HG03060 (cell line): ENCODE measurements at regions not wholly inside any gene's neighbourhood (a gene's known extent, or its start where the extent isn't known, plus 50 kb on each side); places are given as distances from the start of the nearest gene placed in this dataset.
"Not testable (repeated sequence)": the region's sequence is repeated elsewhere in the genome, so short reads cannot be mapped to it uniquely, and the experiment has no call there.

ENCODE experiments used
- ATAC-seq: cut with Tn5 transposase; IDR thresholded peaks from one replicate; pipeline ENCODE4 v1.9.1; 2021; ENCODE audit warnings: low read depth, moderate number of reproducible peaks; ENCODE audit not compliant: unreplicated experiment

DNA sequence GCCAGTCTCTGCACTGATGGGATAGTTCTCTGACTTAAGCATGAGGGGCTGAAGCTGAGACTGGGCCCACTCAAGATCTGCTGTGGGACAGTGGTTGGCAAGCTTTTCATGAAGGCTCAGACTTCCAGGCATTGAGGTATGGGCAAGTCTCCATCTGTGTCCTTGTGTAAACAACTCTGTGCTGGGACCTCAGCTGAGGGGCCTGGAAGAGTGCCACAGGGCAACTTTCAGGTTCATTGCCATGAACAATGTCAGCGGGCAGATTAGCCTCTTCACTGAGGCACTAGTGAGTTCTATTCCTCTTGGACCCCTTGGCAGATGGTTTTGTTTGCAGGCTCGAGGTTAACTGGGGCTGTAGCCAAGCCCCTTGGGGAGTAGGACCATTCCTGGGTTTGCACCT is 127.1 kb downstream of the MRPS30 start:
- no peak for ATAC-seq

GRCh38 chr5:44942524-44943001 is 133.8 kb downstream of the MRPS30 start:
- no peak for ATAC-seq

DNA sequence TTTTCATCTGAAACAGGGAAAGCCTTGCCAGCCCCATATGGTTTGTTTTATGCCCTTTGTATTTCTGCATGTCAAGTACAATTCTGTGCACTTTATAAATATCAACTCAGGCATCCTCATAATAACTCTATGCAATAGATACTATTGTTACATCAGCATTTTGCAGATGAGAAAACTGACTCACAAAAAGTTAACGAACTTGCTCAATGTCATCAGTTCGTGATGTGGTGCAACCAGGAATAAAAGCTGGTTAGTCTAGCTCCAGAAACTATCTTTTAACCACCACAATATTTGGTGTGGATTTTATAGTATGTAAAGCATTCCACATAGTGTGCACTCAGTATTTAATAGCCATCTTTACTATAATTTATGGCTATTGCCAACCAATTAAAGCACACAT is 134.9 kb downstream of the MRPS30 start:
- ATAC-seq: no peak

DNA sequence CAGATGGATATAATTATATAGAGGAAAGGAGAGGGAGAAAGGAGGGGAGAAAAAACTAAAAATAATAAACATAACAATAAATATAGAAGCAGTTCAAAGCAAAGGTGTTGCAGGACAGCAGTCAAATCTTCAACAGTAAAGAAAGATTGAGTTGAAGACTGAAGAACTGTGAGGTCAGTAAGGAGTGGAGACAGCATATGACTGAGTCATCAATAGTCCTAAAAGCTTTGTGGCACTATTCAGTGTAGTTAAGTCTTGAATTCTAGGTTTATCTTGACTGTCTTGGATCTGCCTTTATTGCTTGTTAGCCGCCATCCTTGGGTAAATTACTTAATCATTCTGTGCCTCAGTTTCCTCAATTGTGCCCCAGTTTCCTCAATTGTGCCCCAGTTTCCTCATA is 137.0 kb downstream of the MRPS30 start:
- no peak for ATAC-seq

DNA sequence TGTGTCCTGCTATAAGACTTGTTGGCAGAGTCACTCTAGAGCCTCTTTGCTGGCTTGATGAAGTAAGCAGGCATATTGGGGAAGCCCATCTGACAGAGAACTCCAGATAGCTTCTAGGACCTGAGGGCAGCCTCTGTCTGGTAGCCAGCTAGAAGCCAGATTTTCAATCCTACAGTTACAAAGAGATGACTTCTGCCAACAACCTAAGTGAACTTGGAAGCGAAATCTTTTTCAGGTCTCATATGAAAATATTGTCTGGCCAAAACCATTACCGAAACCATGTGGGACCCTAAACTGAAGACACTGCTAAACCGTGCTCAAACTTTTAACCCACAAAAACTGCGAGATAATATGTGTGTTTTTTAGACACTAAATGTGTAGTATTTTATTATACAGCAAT is 140.9 kb downstream of the MRPS30 start:
- ATAC-seq: no peak

DNA sequence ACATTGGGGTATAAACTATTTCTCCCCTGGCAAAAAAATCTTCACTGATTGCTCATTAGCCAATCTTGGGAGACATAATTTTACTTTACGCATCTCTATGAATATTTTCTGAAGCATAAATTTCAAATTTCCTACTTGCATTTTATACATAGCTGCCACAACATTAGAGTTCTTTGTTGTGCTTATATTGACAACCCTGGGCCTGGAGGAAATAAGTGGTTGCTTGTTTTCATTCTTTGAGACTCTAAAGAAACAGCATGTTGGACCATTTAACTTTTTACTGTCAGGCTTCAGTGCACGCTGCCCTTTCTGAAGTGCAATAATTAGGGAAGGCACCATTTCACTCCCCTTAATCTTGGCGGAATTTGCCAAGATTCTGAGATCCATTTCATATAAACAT is 142.6 kb downstream of the MRPS30 start:
- ATAC-seq: no peak

- ATAC-seq: peak; percentile 84
Observed at GRCh38 chr5:44952376-44952775, 143.6 kb downstream of the MRPS30 start.

DNA sequence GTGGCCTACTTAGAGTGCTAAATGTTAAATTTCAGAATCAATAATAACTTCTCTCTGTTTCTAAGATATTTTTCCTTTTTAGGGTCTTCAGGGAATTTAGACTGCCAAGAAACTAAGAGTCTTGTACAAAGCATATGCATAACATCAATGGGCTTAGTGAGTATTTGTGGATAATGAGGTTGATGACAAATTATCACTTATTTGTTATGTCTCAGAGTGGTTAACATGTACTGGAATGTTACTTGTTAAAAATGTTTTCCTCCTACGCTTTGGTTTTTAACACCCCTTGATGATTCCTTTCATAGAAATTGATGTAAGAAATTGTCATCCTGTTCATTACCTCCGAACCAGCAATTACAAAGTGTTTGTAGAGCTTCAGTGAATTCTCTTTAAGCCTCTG is 144.3 kb downstream of the MRPS30 start:
- ATAC-seq: no peak

DNA sequence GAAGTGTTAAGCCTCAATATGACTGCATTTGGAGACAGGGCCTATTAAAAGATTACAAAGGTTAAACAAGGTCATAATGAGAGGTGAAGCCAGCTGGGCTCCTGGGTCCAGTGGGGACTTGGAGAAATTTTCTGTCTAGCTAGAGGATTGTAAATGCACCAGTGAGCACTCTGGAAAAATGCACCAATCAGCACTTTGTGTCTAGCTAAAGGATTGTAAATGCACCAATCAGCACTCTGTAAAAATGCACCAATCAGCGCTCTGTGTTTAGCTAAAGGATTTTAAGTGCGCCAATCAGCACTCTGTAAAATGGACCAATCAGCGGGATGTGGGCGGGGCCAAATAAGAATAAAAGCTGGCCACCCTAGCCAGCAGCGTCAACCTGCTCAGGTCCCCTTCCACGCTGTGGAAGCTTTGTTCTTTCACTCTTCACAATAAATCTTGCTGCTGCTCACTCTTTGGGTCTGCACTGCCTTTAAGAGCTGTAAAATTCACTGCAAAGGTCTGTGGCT is 150.3 kb downstream of the MRPS30 start:
- ATAC-seq: not testable (repeated sequence)

DNA sequence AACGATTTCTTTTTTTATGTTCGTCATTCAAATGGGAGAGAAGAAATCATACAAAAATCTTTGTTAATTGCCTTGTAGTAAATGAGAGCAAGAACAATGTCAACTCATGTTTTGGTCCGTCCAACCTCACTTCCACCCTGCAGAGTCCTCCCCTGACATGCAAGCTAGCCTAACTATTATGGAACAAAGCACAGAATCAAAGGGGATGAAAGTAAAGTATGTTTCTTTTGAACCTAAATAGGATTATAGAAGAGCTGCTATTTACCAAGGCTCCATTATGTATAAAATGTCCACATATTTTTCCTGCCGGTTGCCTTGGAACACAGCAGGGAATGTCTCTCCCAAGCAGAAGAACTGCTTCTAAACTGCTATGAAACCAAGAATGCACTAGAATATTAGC is 161.1 kb downstream of the MRPS30 start:
- no peak for ATAC-seq

GRCh38 chr5:44970963-44971362 is 162.2 kb downstream of the MRPS30 start:
- not testable (repeated sequence) for ATAC-seq

GRCh38 chr5:44974813-44975212 is 166.1 kb downstream of the MRPS30 start:
- ATAC-seq: no peak

- no peak for ATAC-seq
Observed at GRCh38 chr5:44981708-44982107, 173.0 kb downstream of the MRPS30 start.

GRCh38 chr5:44983006-44983405 is 174.3 kb downstream of the MRPS30 start:
- no peak for ATAC-seq

DNA sequence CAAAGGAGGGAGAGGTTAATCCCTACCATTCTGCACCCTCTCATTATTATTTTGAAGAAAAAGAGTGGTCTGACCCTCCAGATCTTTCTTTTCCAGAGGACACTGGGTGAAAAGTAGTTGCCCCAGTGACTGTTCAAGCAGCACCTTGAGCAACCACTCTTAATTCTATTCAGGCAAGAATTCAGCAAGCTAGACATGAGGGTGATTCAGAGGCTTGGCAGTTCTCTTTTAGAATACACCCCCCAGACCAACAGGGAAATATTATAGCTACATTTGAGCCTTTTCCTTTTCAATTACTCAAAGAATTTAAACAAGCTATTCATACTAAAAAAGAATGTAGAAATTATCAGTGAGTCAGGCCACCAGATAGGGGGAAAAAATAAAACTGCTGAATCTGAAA is 178.3 kb downstream of the MRPS30 start:
- ATAC-seq: no peak

DNA sequence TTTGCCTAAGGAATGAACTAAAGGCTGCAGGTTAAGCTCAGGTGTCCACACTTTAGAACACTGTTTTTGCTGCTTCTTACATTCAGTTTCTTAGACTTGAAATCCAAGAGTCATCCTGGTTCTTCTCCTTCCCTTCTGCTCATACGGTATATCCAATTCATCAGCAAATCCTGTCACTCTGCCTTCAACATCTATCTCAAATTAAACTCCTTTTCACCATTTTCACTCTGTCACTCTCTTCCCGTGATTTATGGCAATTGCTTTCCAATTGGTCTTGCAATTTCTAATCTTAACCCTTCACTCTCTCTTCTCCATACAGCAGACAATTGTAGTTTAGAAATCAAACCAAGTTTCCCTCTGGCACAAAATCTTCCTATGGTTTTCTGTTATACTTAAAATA is 182.9 kb downstream of the MRPS30 start:
- ATAC-seq: no peak

GRCh38 chr5:44993286-44993685 is 184.5 kb downstream of the MRPS30 start:
- ATAC-seq: no peak

DNA sequence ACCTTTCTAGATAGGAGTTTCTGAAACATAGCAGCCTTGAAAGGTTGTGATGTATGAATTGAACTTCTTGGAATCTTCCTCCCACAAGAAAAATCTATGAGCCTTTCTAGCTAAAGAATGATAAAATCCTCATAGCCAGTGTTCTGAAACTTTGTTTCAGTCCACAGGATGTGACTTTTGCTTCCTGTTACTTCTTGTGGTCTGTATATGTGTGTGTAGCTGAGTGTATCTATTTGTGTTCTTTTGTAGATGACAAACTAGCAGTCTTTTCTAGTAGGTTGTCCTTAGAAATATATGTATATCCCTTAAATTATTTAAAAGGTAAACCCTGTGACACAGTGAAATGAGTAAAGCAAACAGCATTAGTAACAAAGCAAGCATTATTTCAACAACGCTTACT is 188.8 kb downstream of the MRPS30 start:
- ATAC-seq: no peak

- not testable (repeated sequence) for ATAC-seq
Observed at GRCh38 chr5:45007102-45007501, 198.4 kb downstream of the MRPS30 start.

DNA sequence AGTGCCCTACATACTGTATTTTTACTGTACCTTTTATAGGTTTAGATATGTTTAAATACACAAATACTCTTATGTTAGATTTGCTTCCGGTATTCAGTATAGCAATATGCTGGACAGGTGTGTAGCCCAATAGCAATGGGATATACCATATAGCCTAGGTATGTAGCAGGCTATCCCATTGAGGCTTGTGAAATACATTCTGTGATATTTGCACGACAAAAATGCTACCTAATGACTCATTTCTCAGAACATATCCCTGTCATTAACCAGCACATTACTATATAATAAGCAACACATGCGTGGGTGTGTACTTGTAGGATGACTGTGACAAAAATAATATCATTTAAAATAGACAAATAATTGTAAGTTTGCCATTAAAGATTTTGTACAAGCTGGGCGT is 208.8 kb downstream of the MRPS30 start:
- no peak for ATAC-seq

- ATAC-seq: no peak
Observed at GRCh38 chr5:45029553-45029952, 220.8 kb downstream of the MRPS30 start.

GRCh38 chr5:45035991-45036390 is 227.2 kb downstream of the MRPS30 start:
- no peak for ATAC-seq

GRCh38 chr5:45037927-45038326 is 229.2 kb downstream of the MRPS30 start:
- no peak for ATAC-seq
